CD4-positive, alpha-beta T cell treated with Interleukin-15 for 4 hours (primary cell): ENCODE measurements at regions not wholly inside any gene's neighbourhood (a gene's known extent, or its start where the extent isn't known, plus 50 kb on each side); places are given as distances from the start of the nearest gene placed in this dataset.
"Not testable (repeated sequence)": the region's sequence is repeated elsewhere in the genome, so short reads cannot be mapped to it uniquely, and the experiment has no call there.

Source experiments
- DNase-seq: peaks from one replicate; pipeline ENCODE4 v3.0.0-alpha.2; 2020; ENCODE audit warnings: low spot score

DNA sequence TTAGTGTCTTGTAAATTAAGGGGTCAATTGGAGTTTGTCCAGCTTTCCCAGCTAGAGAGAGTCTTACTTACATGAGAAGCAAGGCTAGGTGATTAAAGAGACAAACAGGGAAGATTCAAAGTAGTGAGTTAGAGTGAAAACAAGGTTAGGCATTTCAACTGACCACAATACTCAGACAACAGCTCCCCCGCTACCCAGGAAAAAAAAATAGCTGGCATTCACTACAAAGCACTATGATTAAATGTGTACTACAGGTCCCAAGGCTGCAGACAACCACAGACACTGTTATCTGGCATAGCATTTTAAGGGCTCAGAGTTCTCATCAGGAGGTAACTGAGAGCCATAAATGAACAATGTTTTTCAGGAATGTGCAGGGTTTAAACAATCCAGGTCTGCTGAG lies 680.9 kb downstream of the TMEM121 start:
- no peak for DNase-seq

DNA sequence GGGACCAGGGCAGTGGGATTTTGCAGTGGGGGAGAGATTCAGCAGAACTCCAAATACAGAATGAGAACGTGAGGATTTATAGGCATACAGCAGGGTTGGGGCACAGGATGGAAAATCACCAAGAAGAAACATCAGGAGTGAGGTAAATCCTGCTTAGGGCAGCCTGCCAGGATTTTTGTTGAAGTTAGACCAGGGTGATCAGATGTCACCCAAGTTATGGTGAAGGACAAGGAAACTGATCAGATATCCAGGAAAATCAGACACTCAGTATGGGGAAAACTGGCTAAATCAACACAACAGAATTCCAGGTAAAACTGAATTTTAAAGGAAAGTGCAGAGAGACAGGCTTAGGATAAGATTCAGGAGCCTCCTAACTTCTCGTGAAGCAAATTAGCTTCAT lies 682.4 kb downstream of the TMEM121 start:
- DNase-seq, result no peak

- DNase-seq, result peak; percentile 23
These were observed 683.4 kb downstream of the TMEM121 start for GRCh38 chr14:106209755-106210154.

DNA sequence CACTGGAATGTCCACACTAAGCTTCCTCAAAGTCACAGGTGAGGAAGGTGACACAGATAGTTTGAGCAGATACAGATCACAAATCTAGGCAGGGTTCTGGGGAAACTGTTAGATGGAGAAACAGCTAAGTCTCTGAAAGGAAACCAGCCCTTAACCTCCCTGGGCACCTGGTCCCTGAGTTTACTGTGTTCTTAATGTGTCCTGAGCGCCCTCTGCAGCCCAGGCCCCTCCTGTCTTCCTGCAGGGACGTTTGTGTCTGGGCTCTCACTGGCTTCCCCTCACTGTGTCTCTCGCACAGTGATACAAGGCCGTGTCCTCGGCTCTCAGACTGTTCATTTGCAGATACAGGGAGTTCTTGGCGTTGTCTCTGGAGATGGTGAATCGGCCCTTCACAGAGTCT lies 684.3 kb downstream of the TMEM121 start:
- DNase-seq, result peak; percentile 14

DNA sequence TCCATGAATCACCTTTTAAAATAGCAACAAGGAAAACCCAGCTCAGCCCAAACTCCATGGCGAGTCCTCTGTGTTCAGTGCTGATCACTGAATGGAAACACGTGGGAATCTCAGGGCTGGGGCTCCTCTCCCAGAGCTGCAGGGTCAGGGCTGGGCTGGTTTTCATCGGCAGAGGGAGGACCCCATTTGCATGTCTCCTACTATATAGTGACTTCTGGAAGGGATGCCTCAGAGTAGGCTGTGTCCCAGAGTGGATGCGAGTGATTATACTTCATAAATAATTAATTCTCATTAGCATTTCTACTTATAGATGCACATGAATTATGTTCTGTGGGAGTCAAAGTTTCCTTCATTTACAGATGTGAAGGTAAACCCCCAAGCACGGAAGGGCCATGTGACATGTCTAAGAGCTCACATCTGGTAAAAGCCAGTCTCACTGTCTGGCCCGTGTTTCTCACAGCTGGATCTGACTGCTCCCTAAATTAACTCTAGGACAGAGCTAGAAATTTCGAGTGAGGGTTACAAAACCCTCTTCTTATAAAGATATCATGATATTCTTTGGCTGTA lies 685.0 kb downstream of the TMEM121 start:
- DNase-seq, result no peak

DNA sequence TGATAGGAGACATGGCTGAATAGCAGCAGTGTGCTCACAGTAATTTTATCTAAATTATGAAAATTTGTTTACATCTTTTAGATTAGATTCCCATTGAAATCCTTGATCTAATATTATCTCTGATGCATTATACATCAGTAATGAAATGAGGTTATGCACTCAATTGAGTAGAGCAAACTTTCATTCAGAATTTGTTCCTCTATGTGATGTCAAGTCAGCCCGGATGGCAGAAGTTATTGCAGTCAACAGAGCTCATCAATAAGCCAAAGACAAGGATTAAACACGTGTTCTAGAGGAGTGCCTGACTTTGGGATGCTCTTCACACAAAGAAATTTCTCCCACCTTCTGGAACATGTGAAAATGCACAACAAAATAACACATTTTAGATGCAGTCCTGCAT lies 688.8 kb downstream of the TMEM121 start:
- DNase-seq, result no peak

DNA sequence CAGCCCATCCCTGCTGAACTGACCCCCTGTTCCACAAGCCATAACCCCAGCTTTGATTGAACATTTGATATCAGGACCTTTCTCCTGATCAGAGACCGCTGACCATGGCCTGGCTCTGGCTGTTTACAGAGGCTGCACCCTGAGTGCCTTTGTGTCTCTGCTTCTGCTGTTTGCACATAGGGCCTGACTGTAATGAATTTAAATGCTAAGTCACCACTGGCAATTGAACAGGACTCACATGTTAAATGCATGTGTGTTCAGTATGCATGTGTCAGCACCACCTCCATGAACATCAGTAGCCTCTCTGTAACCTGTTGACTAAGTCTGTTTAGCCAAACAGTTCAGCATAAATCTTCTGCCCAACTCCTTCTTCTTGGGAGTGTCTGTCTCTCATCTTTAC lies 690.3 kb downstream of the TMEM121 start:
- DNase-seq, result no peak

DNA sequence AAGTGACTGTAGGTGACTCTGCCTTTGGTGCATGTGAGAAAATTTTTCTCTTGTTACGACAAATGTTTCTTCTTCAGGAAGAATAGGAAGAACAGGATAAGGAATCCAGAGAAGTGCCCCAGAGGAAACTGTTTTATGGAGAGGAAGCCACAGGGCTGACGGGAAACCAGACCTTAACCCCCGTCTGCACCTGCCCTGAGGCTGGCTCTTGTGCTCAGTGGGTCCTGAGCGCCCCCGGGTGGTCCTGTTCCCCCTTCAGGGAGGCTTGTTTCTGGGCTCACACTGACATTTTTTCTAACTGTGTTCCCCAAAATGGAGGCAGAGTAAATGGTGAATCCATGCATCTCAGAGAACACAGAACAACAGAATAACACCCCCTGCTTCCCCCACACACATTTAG lies 691.8 kb downstream of the TMEM121 start:
- no peak for DNase-seq

DNA sequence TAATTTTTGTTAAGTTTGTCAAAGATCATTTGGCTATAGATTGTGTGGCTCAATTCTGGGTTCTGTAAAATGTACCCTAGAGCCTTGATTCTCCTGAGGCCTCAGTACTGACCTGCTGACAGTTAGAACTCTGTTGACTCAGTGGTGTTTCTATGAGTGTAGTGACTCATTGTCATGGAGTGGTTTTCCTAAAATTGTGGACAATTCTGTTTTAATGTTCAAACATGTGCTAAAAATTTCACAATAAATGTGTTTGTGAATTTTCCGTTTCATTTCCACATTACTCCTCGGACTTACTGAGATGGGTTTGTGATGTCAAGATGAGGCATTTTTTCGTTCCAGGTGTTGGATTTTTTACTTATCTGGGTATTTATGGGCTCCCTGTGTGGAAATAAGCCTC lies 695.9 kb downstream of the TMEM121 start:
- DNase-seq, result no peak

DNA sequence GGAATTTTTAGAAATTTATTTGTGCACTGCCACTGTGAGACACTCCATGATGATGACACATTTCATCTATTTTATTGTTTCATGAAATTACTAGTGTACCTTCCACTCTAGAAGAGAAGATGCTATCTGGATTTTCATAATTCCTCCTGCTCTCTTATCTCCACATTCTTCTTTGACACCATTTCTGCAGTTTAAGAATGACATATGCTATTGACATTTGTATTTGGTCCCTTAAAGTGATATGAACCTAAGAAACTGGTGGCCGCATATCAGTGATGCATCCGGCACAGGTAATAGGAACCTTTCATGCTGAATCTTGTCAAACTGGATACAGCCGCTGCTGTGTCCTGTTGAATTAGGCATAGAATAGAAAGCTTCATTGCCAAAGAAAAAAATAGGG lies 696.3 kb downstream of the TMEM121 start:
- no peak for DNase-seq

DNA sequence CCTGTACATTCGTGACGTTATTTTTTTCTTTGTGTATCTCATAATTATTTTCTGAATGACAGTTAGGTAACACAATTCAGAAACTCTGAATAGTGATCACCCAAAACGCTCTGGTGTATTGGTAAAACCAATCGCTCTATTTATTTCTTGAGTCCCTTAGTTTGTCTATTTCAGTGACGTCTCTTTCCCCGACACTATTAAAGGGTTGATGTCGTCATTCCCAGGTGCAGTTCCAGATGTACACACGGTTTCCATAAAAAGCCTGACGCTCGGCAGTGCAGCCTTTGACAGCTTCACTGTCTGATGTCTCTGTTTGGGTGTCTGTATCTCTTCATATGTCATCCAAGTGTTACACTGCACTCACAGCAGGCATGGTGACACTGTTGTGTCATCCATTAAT lies 701.4 kb downstream of the TMEM121 start:
- no peak for DNase-seq

DNA sequence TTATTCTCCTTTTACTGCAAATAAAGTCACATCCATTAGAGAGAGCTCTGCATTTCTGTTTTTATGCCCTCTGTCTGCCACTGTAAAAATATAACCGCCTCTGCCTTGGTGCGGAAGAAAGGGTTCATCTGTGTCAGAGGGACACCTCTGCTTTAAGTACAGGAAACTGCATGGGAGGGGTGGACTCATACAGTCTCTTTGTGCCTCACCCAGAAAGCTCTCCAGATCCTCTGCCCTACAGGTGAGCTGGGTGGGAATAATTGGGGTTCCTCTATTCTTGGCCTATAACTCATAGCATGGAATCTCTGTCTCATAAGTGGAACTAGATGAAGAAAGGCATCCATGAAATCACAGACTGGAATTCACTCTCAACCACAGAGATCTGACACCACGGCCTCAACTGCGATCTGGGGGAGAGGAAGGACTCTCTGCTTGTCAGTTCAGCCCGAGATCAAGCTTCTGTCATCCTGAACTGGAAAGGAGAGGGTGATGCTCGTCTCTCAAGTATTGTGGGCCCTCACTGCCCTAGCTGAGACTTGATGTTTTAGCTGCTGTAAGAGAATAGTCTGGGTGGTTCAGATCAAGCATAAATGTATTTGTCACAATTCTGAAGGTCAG lies 702.3 kb downstream of the TMEM121 start:
- peak; percentile 50 for DNase-seq

DNA sequence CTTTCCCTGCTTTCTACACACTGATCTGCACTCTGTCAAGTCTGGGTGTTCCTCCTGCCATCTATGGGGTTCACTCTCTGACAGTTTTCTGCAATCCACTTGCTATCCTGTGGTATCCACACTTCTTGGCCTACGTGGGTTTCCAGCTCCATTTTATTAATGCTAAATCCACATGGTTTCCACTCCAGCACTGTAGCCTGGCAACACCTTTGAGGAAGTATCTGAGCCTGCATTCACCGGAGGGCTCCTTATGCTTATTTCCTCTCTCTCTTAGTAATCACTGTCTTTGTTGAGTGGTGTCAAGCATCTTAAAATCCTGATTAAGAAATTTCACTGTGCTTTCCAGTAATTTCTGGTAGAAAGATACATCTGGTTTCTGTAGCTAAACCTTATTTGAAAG lies 703.7 kb downstream of the TMEM121 start:
- no peak for DNase-seq

- DNase-seq, result not testable (repeated sequence)
These were observed 706.8 kb downstream of the TMEM121 start for GRCh38 chr14:106233191-106233590.

DNA sequence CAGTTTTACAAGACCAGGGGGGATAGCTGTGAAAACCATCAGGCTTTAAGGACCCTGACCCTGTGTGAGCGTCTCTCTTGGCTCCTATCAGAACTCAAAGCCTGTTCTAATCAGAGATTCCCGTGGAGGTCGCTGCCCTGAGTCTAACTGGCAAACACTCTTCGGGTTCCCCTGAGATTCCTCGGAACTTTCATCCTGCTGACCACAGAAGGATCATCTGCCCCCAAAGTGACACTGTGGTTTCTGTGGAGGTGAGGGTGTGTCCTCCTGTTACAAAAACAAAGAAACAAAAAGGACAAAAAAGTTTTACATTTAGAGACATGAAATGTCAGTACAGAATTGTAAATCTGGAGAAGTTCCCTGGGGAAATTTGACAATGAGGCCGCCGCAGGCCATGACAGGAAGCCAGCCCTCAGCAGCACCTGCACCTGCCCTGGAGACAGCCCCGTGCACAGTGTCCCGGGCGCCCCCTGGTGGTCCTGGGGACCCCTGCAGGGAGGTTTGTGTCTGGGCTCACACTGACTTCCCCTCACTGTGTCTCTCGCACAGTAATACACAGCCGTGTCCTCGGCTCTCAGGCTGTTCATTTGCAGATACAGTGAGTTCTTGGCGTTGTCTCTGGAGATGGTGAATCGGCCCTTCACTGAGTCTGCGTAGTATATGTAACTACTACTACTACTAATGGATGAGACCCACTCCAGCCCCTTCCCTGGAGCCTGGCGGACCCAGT lies 708.3 kb downstream of the TMEM121 start:
- DNase-seq, result peak; percentile 21

DNA sequence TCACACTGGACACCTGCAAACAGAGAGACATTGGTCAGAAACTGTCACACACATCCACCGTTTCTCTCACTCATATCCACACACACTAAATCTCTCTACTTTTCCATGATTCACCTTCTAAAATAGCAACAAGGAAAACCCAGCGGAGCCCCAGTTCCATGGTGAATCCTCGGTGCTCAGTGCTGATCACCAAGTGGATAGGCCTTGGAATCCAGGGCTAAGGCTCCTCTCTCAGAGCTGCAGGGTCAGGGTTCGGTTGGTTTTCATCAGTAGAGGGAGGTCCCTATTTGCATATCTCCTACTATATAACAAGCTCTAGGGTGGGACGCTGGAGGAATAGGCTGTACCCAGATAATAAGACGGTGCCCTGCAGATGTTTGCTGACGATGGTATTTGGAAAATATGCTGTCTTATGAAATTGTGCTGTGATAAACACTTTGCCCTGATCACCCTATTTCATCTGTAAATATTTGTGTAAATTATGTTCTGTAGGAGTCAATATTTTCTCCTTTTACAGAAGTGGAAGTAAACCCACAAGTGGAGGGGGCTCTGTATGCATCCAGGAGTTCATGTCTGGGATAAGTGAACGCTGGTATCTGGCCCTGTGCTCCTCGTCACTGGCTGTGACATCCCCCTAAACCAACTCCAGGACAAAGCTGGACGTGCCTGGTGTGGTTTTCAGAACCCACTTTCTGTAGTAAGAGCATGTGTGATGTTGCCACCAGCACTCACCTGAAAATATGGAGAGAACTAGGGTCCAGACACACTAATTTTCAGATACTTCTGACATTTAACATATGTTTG lies 709.2 kb downstream of the TMEM121 start:
- no peak for DNase-seq

- DNase-seq, result no peak
These were observed 722.2 kb downstream of the TMEM121 start for GRCh38 chr14:106248321-106249192.

GRCh38 chr14:106253995-106254394 lies 727.6 kb downstream of the TMEM121 start:
- not testable (repeated sequence) for DNase-seq

DNA sequence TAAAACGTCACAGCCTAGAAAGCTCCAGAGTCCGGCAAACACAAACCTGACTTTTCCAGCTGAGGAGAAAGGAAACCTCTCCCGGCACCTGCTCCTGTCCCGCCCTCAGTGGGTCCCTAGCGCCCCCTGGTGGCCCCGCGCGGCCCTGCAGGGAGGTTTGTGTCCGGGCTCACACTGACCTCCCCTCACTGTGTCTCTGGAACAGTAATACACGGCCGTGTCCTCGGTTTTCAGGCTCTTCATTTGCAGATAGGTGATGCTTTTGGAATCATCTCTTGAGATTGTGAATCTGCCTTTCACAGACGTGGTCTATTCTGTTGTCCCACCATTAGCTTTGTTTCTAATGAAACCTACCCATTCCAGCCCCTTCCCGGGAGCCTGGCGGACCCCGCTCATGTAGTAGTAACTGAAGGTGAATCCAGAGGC lies 731.2 kb downstream of the TMEM121 start:
- peak; percentile 61 for DNase-seq

- peak; percentile 78 for DNase-seq
These were observed 741.8 kb downstream of the TMEM121 start for GRCh38 chr14:106268013-106268727.

GRCh38 chr14:106269029-106269428 lies 742.6 kb downstream of the TMEM121 start:
- no peak for DNase-seq
